Stimulated activated CD4-positive, alpha-beta T cell treated with anti-CD3 and anti-CD28 coated beads, TNF-alpha, amount 100 ng/mL, for 48 hours (primary cell): ENCODE measurements at regions not wholly inside any gene's neighbourhood (a gene's known extent, or its start where the extent isn't known, plus 50 kb on each side); places are given as distances from the start of the nearest gene placed in this dataset.

Experiments used
- DNase-seq, 3 donors: peaks; one replicate each; pipeline ENCODE4 v3.0.0-alpha.2; 2020; ENCODE audit warnings: low read depth in 3 of 3

DNA sequence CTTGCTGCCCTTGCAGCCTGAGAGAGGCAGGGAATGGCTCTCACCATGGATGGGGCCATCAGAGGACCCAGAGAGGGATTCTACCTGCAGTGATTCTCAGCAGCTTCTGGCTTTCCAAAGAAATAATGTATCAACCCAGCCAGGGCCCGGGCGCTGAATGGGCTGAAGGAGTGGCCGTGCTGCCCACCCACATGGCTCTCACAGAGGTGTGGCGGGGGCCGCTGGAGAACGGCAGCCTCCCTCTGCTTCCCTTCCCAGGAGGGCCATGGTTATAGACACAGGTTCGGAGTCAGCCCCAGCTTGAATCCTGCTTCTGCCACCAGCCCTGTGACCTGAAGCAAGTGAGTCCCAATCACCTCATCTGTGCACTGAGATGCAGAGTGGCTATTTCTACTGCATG is 82.7 kb downstream of the THAP12 start:
- DNase-seq, result no peak

DNA sequence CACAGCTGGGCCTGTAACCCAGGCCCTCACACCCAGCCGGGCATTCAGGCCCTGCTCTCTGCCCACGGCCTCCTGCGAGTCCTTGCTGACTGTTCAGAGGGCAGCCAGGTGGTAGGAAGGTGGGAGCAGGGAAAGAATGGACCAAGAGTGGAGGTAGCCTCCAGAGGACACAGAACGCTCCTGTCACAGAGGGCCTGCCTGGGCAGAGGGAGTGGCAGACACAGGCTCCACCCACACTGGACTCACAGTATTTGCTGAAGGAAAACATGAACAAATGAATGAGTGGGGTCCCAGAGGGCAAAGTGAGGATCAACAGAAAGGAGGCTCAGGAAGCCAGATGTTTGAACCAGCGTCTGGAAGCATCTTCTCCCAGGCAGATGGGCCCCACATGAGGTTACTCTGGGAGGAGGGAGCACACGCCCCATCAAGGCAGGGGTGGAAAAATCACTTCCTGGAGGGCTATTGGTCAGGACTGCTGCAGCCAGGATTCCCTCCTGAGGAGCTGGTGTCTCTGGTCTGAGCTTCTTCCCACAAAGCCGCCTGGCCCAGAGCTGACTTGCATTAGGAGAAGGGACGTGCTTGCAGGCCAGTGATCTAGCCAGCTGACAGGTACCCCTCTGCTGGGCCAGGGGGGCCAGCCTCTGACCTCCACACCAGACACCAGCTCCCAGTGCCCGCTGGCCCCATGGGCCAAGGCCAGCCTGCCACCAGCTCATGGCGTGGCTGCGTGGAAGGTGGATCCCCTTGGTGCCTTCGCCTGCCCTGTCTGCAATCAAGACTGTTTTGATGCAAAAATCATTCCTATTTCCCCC is 84.0 kb downstream of the THAP12 start:
- DNase-seq, result no peak

DNA sequence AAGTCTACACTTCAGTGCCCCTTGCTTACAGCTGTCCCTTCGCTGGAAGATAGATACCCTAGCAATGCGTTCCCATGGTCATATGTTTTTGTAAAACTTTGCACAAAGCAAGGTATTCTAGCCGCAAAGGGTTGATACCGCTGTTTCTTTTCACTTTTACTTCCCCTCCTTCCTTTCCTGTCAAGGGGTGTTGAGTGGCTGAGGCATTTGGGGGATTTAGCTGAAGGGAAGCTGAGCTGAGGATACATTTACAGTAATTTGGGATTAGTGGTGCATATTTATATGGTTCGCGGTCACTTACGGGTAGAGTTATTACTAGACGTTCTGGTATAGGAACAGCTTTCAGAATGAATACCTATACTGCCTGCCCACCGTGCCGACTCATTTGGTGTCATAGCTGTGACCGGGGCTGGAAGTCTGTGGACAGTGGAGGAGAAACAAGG is 86.9 kb upstream of the WNT11 start:
- peak; percentile 9 to 19 (median 12) for DNase-seq

DNA sequence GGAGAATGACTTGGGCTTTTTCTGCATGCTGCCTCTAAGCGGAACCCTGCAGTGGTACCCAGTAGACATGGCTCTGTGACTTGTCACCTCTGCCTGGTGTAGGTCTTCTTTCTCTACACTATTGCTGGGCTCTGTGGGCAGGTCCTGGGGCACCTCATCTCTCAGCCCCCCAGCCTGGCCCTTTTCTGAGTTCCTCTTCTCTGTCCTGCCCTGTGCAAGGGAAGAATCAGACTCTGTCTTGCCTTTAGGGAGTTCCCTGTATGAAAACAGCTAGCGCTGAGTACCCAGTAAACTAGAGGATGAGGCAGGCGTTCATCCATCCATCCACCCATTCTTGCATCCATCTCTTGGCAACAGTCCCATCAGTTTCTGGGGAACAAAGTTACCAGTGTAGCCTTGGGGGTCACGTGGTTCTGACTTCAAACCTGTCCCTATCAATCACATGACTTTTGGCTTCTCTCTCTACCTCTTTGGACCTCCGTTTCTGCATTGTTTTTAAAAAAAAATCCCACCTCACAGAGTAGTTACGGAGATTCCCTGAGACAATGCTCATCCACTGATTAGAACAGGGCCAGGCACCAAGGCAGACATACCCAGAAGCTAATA is 86.4 kb upstream of the WNT11 start:
- no peak for DNase-seq

DNA sequence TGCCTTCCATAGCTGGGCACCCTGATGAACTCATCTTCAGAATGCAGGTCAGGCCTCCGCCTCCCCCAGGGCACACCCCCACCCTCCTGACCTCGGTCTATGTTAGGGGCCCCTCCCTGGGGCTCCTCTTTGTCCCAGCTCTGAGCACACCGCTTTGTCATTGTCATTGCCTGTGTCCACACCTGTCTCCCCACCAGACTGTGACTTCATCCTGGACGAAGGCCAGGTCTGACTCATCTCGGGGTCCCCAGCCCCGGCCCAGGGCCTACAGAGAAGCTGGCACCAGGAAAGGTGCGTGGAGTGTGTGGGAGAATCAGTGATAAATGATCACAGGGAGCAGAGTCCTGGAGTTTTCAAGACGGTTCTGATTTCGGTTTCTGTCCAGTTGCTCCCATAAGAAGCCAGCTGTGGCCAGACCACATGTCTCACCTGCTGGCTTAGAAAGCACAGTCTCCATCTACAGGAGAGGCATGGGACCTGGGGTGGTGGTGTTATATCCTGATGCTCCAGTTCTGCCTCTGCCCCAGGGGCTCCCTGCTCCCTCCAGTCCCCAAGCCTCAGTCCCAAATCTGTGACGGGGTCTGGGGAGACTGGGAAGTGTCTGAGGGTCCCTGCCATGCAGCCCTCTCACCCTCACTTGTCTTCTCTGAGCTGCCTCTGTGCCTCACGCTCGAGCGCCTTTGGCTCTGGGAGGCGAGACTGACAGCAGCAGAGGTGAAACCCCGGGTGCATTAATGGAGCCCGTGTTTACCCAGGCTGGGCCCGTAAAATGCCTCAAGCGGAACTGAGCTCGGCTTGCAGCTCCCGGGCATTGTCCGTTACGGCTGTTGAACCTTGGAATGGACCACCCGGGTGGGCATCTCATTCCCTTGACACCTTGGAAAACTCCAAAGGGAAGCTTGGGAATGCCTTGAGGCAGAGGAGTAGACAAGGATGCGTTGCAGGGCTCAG is 85.5 kb upstream of the WNT11 start:
- DNase-seq, result no peak

DNA sequence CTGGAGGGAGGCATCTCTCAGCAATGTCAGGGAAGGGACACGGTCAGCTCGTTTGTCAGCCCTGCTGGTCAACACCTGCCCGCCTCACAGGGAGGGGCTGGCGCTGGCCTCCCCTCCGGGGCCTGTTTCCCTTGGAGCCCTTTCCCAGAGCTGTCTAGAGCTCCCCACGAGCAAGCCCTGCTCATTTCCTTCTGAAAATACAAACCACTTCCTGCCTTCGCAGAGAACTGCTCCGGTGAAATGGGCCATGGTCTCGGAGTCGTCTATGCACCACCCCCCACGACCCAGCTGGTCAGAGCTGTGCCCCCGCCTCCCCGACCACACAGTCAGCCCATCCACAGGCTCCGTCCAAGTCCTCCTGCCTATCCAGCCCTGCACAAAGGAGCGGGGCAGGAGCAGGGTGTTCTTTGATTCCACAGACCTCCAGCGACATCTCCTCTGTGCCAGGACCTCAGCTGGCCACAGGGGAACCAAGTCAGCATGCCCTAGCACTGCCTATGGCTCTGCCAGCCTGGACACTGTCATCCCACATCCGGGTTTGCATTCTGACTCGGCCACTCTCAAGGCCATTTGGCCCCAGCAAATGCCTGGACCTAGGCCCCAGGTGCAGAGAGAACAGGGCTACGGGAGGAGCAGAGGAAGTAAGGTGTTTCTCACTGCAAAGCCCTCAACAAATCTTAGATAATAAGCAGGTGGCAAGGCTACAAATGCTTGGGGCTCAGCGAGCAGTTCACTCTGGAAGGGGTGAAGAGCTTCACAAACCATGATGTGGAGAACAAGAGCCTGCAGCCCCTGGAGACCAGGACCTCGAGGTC is 82.1 kb upstream of the WNT11 start:
- DNase-seq, result peak in 1 of 3 donors; percentile 14

DNA sequence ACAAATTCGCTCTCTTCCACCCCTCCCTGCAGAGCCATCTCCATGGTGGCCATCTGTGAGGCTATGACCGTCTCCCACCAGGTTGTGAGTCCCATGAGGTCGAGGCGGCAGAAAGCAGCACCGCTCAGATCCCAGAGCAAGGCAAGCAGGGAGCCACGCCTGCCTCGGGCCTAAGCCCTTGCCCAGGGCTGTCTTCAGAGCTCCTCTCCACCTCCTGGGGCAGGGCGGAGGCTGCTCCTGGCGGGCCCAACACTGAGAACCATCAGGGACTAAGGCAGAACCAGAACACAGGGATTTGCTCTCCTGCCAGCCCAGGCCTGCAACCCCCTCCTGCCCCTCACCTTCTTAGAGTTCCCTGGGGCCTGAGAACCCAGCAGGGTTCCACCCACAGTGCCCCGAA is 80.9 kb upstream of the WNT11 start:
- DNase-seq, result no peak

DNA sequence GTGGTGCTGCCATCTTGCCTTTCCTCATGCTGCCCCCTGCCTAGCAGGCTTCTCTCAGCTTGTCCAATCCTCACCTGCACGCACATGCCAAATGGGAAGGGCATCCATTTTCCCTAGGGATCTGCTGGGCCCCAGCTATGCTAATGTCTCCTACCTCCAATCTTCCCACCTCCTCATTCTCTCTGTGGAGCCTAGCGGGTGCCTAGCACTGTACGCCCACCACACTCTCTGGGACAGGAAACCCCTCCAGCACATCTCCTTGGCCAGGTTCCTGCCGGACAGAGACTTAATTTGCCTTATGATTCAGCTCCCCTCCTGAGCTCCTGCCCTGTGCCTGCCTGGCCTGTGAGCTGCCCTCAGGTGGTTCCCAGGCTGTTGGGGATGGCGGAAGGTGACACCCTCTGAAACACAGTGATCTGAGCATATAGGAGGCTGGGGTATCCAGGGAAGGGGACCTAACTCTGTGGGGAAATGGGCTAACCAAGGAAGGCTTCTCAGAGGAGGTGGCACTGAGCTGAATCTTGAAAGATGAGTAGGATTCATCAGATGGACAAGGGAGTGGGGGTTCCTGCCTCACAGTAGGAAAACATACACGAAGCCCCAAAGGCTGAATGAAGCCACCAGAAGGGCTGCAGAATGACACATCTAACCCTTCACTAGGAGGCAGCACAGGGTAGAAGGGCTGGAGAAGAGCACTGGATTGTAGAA is 79.2 kb upstream of the WNT11 start:
- DNase-seq, result no peak

DNA sequence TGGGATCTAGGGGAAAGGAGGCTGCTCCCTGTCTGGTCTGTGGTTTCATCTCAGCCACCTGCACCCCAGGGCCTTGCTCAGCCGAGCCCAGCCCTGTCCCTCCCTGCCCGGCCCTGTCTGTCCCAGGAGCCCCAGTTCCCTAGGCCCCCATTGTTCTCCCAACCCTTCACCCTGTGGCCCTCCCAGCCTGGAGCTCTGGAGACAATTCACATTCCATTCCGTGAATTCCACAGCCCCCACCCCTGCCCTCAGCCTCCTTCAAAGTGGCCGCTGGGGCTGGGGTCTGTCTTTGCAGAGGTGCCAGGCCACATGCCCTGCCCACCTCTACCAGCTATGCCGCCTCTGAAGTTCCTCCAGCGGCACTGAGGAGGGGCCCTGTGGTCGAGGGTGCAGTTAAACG is 77.9 kb upstream of the WNT11 start:
- DNase-seq, result no peak

DNA sequence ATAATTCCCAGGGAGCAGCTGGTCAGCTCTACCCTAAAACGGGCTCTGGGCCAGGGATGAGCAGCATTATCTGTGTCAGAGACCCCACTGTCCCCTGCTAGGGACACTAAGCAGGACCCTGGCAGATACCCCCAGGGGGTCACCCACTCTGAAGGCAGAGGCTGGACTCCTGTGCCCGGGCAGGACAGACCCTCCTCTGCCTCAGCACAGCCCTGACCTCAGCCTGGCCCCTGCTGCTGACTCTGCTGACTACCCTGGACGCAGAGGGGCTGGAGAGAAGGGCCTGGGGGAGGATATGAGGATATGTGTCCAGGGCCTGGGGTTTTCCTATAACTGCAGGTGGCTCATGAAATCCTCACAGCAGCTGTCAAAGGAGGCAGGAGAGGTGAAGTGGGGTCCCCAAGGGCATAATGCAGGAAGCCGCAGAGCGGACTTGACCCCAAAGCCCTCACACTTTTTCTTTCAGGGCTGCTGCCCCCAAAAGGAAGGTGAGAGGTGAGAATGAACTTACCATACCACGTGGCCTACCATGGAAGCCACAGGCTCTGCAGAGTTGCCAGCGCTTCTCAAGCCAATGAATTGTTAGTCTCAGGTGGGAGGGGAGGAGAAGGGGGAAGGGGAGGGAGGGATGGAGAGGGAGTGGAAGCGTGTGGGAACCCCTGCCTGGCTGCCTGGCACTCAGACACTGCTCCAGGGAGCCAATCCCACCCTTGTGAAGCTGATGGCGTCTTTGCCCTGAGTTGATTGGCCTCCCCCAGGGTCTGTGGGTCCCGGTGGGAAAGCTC is 76.7 kb upstream of the WNT11 start:
- DNase-seq, result no peak

DNA sequence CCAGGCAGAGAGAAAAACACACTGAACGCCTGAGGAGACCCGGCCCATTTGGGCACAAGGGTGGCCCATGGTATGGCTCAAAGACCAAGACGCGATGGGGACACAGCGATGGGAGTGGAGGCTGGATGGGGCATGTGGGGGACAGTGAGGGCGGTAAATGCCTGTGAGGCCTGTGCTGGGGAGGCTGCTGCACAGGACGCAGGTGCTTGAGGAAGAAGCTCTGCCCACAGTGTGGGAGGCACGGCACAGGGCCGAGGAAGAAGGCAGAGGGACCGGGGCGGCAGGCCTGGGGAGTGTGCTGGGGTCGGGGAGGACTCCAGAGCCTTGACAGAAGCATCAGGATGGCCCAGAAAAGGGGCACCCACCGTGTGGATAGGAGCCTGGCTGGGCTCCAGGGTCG is 75.9 kb upstream of the WNT11 start:
- DNase-seq, result no peak

DNA sequence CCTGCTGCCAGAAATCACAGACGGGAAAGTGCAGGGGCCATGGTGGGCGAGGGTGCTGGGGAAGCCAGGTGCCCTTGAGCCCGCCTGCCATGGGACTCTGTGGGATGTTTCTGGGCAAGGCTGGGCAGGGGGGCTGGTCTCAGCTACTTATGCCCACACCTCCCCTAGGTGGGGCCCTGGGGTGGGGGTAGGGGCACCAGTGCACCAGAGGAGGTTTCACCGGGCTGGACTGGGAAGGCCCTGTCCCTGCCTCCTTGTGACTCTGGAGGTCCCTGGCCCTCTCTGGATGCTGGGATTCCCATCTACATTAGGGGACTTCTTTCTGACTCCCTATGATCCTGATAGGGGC is 75.2 kb upstream of the WNT11 start:
- no peak for DNase-seq

DNA sequence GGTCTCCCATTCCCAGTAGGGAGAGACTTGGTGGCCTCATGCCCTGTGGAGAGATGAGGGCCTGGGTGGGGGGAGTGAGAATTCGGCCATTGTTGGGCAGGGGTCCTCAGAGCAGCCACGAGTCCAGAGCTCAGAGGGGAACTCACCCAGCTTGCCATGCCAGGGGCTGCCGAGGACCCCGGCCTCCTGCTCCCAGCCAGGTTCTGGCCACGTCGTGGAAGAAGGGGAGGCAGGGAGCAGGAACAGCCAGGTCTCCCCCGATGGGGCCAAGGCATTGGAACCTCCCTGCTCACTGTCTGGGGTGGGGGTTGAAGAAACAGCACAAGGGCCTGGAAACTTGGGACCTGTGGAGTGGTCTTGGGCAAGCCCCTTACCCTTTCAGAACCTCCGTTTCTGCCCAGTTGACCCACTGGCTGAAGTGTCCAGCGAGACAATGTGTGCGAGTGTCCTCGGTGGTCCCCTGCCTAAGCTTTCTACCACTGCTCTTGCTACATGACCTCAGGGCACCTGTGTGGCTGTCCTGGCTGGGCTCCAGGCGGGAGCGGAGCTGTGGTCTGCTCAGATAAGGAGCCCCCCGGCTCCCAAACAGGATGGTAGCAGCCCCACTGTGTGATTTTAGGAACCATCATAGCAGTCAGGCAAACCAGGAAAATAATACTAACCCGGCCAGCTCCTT is 74.7 kb upstream of the WNT11 start:
- DNase-seq, result no peak

DNA sequence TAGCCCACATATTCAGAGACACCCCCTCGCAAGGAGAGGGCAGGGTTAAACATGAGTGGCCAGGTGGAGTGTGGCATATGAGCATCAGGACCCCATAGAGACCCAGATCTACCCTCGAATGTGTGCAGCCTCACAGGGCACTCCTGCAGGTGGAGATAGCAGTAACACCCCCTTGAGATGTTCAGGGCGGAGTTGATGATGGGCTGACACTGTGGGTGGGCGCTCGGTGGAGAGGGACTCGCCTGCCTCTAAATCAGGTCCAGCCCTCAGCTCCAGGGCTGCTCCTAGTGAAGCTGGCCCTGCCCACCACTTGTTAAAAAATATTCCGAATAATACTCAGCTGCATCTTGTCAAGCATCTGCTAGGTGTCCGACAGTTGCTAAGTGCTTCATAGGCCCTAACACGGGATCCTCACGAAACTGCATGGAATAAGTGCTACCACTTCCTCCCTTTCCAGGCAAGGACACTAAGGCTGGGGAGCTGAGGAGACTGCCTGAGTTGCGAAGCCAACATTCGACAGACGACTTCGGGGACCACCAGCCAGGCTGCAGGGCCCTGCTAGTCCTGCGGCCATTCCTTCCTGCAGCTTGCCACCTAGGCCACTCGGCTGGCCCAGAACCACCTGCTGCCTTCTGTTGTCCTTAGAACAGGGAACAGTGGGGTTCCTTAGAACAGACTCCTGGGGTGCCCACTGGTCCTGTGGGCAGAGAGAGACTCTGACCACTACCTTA is 74.0 kb upstream of the WNT11 start:
- DNase-seq, result no peak

DNA sequence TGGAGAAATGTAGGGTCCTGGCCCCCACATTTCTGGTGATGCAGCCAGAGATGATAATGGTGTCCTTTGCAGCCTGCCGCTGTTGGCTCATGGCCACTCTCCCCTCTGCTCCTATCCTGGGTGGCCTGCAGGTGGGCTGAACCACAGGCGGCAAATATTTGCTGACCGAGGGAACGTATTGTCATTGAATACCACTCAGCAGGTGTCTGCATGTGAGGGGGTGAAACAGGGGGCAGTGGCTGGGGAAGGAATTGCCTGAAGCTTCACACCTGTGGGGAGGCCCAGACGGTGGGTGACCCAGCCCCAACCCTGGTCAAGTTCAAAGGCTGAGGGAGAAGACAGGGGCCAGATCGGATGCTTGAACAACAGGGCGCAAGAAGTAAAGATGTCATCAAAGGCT is 73.3 kb upstream of the WNT11 start:
- no peak for DNase-seq

DNA sequence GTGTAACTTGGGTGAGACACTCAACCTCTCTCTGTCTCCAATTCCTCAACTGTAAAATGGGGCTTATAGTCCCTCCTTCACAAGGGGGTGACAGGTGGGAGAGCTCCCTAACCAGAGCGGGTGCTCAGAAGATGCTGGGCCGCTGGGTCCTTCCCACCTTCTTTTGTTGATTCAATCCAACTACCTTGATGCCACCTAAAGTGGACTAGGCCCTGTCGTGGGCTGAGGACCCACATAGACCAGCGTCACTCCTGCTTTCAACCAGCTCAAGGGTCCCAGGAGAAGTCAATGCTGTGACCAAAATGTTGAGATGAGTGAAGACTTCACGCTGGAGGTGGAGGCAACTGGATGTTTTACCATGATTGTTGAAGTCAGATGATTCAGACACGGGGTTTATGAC is 72.7 kb upstream of the WNT11 start:
- no peak for DNase-seq

DNA sequence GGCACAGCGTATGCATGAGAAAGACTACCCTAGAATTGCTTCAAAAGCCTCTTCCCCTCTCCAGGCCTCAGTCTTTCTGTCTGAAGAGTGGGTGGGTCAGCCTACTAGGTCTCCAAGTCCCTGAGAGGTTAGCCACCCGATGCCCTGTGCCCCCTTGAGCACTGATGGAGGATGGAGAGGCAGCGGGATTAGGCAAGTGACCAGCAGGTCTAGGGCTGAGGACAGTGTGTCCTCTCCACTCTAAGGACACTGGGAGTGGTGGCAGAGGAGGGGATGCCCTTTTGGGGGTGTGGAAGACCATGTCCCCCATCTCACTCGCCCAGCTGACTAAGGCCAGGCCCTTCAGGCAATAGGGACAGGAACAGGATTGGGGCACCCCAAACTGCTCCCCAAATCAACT is 72.2 kb upstream of the WNT11 start:
- DNase-seq, result no peak

DNA sequence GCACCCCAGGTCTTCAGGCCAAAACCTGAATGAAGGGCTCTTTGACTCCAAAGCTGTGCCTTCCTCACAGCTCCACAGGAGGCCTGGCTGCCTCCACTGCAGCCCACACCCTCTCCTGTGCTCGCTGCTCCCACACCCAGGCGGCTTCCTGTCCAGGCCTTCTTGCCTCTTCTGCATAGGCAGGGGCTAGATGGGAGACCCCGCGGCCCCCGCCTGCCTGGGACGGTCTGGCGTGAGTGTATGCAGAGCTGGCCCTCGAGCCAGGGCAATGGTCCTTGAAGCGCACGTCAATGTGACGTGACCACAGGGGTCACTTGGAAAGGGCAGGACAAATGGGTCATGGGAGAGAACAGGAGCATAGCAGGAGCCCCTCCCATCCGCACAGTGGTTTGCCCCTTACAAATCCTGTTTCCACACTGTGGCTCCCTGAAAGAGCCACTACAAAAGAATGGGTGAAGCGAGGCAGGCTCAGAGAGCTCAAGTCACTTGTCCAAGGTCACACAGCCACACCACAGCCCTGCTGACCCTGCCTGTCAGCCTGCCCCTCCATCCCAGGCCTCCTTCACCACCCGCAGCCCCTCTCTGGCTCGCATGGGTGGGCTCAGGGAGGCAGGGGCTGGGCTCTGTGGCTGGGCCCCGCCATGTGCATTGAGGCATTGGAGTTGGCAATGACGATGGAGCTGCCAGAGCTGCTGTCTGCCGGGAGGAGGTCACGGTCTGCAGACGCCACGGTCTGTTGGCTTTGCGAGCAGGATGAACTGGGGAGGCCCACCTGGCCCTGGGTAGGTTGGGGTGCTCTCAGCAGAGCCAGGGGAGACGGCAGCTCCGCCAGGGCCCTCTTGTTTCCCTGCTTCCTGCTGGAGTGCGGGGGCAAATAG is 71.2 kb upstream of the WNT11 start:
- DNase-seq, result no peak
